ENCODE measurements at regions not wholly inside any gene's neighbourhood (a gene's known extent, or its start where the extent isn't known, plus 50 kb on each side); places are given as distances from the start of the nearest gene placed in this dataset.

- no peak for TF ChIP-seq POLR2AphosphoS5 (IDR thresholded peaks at IDR 0.05; ENCODE audit: low read depth, low read length)
- TF ChIP-seq CTCF (IDR thresholded peaks at IDR 0.05), result no peak
These were observed 394.2 kb upstream of the ROBO2 start for GRCh38 chr3:76645724-76646123.
